GM12891 (cell line): ENCODE measurements at regions not wholly inside any gene's neighbourhood (a gene's known extent, or its start where the extent isn't known, plus 50 kb on each side); places are given as distances from the start of the nearest gene placed in this dataset.

Source experiments
- PAX5 ChIP-seq: IDR thresholded peaks from 2 replicates; pipeline ENCODE4 v1.6.1; 2011; ENCODE audit warnings: low read length, moderate library complexity, mild to moderate bottlenecking; ENCODE audit not compliant: insufficient read depth, severe bottlenecking
- POLR2A ChIP-seq: IDR thresholded peaks from 2 replicates; pipeline ENCODE4 v1.6.1; 2011; ENCODE audit warnings: low read depth, low read length, control low read depth
- POLR2AphosphoS5 ChIP-seq: IDR thresholded peaks from 2 replicates; pipeline ENCODE4 v1.6.1; 2011; ENCODE audit warnings: low read depth, low read length, control low read depth
- TAF1 ChIP-seq: IDR thresholded peaks from 2 replicates; pipeline ENCODE4 v1.6.1; 2011; ENCODE audit warnings: low read depth, low read length, control low read depth

GRCh38 chr18:29188760-29189159 is 1011.8 kb upstream of the CDH2 start:
- no peak for TF ChIP-seq POLR2A
- no peak for TF ChIP-seq PAX5
- TF ChIP-seq POLR2AphosphoS5: no peak
- TF ChIP-seq TAF1: no peak
